ENCODE measurements at regions not wholly inside any gene's neighbourhood (a gene's known extent, or its start where the extent isn't known, plus 50 kb on each side); places are given as distances from the start of the nearest gene placed in this dataset.

DNA sequence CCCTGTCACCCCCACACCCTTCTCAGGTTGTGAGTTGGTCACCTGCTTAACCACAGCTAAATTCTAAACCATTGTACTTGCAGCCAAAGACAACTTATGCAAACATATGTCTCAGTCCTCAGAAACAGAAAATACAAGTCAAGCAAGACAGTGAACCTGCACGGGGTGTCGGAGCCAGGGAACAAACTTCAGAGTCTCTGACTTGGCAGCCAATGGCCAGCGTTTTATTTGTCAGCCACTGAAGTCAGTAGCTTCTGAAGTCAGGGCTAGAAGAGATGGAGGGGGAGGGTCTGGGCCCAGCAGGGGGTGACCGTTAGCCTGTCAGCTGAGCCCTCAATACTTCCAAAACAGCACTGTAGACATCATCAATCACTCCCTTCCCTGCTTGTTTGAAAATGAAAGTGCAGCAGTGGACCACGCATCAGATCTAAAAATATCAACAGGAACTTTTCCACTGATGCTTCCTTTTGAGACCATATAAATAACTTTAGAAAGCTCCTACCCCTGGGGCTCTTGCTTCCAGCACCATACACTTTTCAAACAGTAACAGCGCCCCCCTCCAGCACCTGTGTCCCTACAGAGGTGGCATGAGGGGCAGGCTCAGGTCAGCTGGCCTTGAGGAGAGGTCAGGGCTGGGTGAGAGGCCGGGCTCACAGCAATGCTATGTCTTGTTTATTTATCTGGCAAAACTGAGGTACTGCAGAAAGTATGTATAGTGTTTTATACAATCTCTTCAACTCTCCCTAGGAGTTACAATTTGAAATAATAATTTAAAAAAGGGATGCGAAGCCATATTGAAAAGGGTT lies 142.5 kb downstream of the ACER2 start:
- Histone ChIP-seq H3K27me3 (ENCODE audit: insufficient read depth, low read length) (no peaks in the 10 kb centered on the region), H3K27ac (ENCODE audit: low read depth, low read length) (no peak overlapping the region), H3K4me3 (ENCODE audit: low read length) (no peak overlapping the region), H3K4me1 (ENCODE audit: insufficient read depth, low read length) (peaks cover 8% of the 10 kb centered on the region), H3K36me3 (ENCODE audit: insufficient read depth, low read length) (peaks cover 4% of the 10 kb centered on the region; the same call in 1 of the 2 replicates), H3K9me3 (ENCODE audit: insufficient read depth, low read depth, low read length) (no peaks in the 10 kb centered on the region), H3K9ac (ENCODE audit: low read depth, low read length) (no peak overlapping the region)
- 58% methylated on average over 8 of the region's 8 CpGs for WGBS

DNA sequence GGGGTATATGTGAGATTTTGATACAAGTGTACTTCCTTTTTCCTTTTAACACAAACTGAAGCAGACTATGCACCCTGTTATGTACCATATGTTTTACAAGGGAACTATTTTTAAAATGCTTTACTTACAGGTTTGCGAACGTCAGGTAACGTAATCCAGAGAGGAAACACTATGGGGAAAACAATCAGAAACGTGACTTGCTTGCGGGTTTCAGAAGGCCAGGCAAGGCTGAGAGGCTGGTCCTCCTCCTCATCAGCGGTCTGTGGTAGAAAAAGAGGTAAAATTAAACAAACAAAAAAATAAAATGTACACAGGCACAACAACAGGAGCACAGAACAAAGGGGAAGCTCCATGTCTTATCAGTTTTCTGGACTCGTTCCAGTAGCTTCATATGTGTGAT lies 141.2 kb downstream of the ACER2 start:
- WGBS, result 94% methylated on average over 6 of the region's 7 CpGs
- no peak overlapping the region for H3K4me3 ChIP-seq (ENCODE audit: low read length)

GRCh38 chr9:19533373-19533772 lies 124.6 kb downstream of the ACER2 start:
- 97% methylated on average over 3 of the region's 3 CpGs for WGBS
- Histone ChIP-seq H3K4me3 (ENCODE audit: low read length) (no peak overlapping the region), H3K9ac (ENCODE audit: low read depth, low read length) (no peak overlapping the region), H3K9me3 (ENCODE audit: insufficient read depth, low read depth, low read length) (no peaks in the 10 kb centered on the region), H3K36me3 (ENCODE audit: insufficient read depth, low read length) (no peaks in the 10 kb centered on the region), H3K27me3 (ENCODE audit: insufficient read depth, low read length) (no peaks in the 10 kb centered on the region), H3K4me1 (ENCODE audit: insufficient read depth, low read length) (no peaks in the 10 kb centered on the region), H3K27ac (ENCODE audit: low read depth, low read length) (no peak overlapping the region)

More for the DNA sequence above, 141.2 kb downstream of the ACER2 start:
- H3K27ac ChIP-seq (ENCODE audit: low read depth, low read length), result no peak overlapping the region
- peaks cover 8% of the 10 kb centered on the region for H3K4me1 ChIP-seq (ENCODE audit: insufficient read depth, low read length)
- no peaks in the 10 kb centered on the region for H3K9me3 ChIP-seq (ENCODE audit: insufficient read depth, low read depth, low read length)
- peaks cover 4% of the 10 kb centered on the region; the same call in 1 of the 2 replicates for H3K36me3 ChIP-seq (ENCODE audit: insufficient read depth, low read length)
- no peak overlapping the region for H3K9ac ChIP-seq (ENCODE audit: low read depth, low read length)
- H3K27me3 ChIP-seq (ENCODE audit: insufficient read depth, low read length), result no peaks in the 10 kb centered on the region

- H3K36me3 ChIP-seq (ENCODE audit: insufficient read depth, low read length), result no peaks in the 10 kb centered on the region
- no peaks in the 10 kb centered on the region for H3K27me3 ChIP-seq (ENCODE audit: insufficient read depth, low read length)
- no peaks in the 10 kb centered on the region for H3K4me1 ChIP-seq (ENCODE audit: insufficient read depth, low read length)
- H3K4me3 ChIP-seq (ENCODE audit: low read length), result no peak overlapping the region
- no peak overlapping the region for H3K27ac ChIP-seq (ENCODE audit: low read depth, low read length)
- no peaks in the 10 kb centered on the region for H3K9me3 ChIP-seq (ENCODE audit: insufficient read depth, low read depth, low read length)
- no peak overlapping the region for H3K9ac ChIP-seq (ENCODE audit: low read depth, low read length)
- 90% methylated on average over 3 of the region's 3 CpGs for WGBS
Observed at GRCh38 chr9:19527663-19528062, 118.9 kb downstream of the ACER2 start.

DNA sequence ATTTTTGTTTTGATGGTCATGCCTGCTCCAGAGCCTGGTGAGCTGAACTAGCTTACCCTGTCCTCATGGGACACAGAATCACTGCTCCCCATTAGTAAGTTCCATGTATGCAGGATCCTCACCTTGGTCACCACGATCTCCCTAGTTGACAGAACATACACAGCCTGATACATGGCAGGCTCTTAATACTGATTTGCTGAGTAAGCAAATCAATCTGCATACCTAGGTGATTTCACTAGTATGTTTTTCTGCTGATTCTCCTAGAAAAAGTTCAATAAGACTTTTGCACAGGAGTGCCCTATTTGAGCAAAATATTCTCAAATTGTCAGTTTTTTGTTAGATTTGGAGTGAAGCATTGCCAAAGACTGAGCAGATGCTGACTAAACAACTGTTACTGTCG lies 113.7 kb downstream of the ACER2 start:
- Histone ChIP-seq H3K4me3 (ENCODE audit: low read length) (no peak overlapping the region), H3K4me1 (ENCODE audit: insufficient read depth, low read length) (no peaks in the 10 kb centered on the region), H3K36me3 (ENCODE audit: insufficient read depth, low read length) (no peaks in the 10 kb centered on the region), H3K9me3 (ENCODE audit: insufficient read depth, low read depth, low read length) (no peaks in the 10 kb centered on the region), H3K9ac (ENCODE audit: low read depth, low read length) (no peak overlapping the region), H3K27me3 (ENCODE audit: insufficient read depth, low read length) (no peaks in the 10 kb centered on the region), H3K27ac (ENCODE audit: low read depth, low read length) (no peak overlapping the region)
- WGBS, result 88% methylated on average over 1 of the region's 2 CpGs

DNA sequence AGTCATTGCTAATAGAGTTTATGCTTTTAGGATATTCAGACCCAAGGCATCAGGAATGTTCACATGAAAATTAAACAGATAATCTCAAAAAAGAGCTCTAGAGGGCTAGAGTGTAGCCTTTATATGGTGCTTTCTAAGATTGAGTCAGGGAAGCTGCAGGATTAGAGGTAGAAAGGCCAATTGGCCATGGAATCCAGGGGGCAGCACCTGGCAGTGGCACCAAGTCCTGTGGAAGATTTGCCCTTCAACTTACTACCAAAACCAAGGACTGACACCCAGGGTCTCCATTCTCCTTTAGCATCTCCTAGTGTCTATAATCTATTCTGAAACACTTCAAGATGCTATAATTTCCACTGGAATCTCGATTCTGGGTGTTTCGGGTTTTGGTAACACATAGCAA lies 112.4 kb downstream of the ACER2 start:
- no peaks in the 10 kb centered on the region for H3K9me3 ChIP-seq (ENCODE audit: insufficient read depth, low read depth, low read length)
- no peak overlapping the region for H3K4me3 ChIP-seq (ENCODE audit: low read length)
- no peak overlapping the region for H3K9ac ChIP-seq (ENCODE audit: low read depth, low read length)
- H3K36me3 ChIP-seq (ENCODE audit: insufficient read depth, low read length), result no peaks in the 10 kb centered on the region
- H3K27ac ChIP-seq (ENCODE audit: low read depth, low read length), result no peak overlapping the region
- H3K27me3 ChIP-seq (ENCODE audit: insufficient read depth, low read length), result no peaks in the 10 kb centered on the region
- no peaks in the 10 kb centered on the region for H3K4me1 ChIP-seq (ENCODE audit: insufficient read depth, low read length)
- 93% methylated on average over 2 of the region's 2 CpGs for WGBS

- Histone ChIP-seq H3K4me3 (ENCODE audit: low read length) (no peak overlapping the region), H3K36me3 (ENCODE audit: insufficient read depth, low read length) (no peaks in the 10 kb centered on the region), H3K9ac (ENCODE audit: low read depth, low read length) (no peak overlapping the region), H3K27ac (ENCODE audit: low read depth, low read length) (no peak overlapping the region), H3K9me3 (ENCODE audit: insufficient read depth, low read depth, low read length) (no peaks in the 10 kb centered on the region), H3K27me3 (ENCODE audit: insufficient read depth, low read length) (no peaks in the 10 kb centered on the region), H3K4me1 (ENCODE audit: insufficient read depth, low read length) (no peaks in the 10 kb centered on the region)
- WGBS, result 84% methylated on average over 3 of the region's 3 CpGs
Observed at GRCh38 chr9:19517202-19517942, 108.6 kb downstream of the ACER2 start.

DNA sequence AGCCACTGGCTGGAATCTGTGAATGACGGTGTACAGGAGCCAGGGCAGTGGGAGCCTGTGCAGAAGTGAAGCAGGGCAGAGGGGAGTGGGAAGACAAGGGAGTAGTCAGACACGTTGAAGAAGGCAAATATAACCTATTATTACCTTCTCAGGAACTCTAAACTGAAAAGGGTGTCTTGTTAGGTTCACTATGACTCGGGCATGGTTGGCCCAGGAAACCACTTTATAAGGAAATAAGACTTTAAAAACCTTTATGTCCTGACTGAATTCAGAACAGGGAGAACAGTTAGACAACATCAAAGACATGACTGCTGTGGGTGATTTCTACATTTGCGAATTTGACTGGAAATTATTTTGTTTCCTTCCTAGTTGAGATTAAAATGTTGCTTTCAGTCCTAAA lies 107.5 kb downstream of the ACER2 start:
- H3K4me1 ChIP-seq (ENCODE audit: insufficient read depth, low read length), result no peaks in the 10 kb centered on the region
- no peak overlapping the region for H3K27ac ChIP-seq (ENCODE audit: low read depth, low read length)
- H3K9me3 ChIP-seq (ENCODE audit: insufficient read depth, low read depth, low read length), result no peaks in the 10 kb centered on the region
- no peak overlapping the region for H3K9ac ChIP-seq (ENCODE audit: low read depth, low read length)
- WGBS, result 87% methylated on average over 3 of the region's 4 CpGs
- H3K4me3 ChIP-seq (ENCODE audit: low read length), result no peak overlapping the region
- no peaks in the 10 kb centered on the region for H3K27me3 ChIP-seq (ENCODE audit: insufficient read depth, low read length)
- no peaks in the 10 kb centered on the region for H3K36me3 ChIP-seq (ENCODE audit: insufficient read depth, low read length)

DNA sequence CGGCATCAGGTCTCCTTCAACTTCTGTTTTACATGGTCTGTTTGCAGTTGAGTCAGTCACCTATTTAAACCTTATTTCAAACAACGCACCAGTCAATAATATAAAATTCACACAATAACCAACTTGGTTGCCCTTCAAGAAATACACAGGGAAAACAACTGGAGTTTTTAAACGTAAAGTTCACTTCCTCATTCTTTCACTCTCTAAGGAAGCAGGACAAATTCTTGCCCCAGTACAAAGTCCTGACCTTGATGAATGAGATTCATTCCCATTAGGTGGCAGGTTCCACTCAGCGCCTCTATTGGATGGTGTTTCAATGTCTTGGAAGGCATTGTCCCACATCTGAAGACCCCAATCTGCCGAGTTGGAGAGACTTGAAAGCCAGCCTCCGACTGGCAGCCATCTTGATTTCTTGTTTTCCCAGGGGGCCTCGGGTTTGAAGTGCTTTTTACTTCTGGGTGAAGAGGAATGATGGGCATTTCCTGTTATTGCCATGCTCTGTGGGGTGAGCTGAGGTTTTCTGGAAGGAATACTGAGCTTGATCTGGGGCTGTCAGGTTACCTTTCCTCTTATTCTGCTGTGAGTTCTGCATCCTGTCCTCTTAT lies 105.0 kb downstream of the ACER2 start:
- Histone ChIP-seq H3K9ac (ENCODE audit: low read depth, low read length) (no peak overlapping the region), H3K9me3 (ENCODE audit: insufficient read depth, low read depth, low read length) (no peaks in the 10 kb centered on the region), H3K4me1 (ENCODE audit: insufficient read depth, low read length) (no peaks in the 10 kb centered on the region), H3K4me3 (ENCODE audit: low read length) (no peak overlapping the region), H3K27ac (ENCODE audit: low read depth, low read length) (no peak overlapping the region), H3K27me3 (ENCODE audit: insufficient read depth, low read length) (no peaks in the 10 kb centered on the region), H3K36me3 (ENCODE audit: insufficient read depth, low read length) (no peaks in the 10 kb centered on the region)
- WGBS, result 86% methylated on average over 7 of the region's 7 CpGs

DNA sequence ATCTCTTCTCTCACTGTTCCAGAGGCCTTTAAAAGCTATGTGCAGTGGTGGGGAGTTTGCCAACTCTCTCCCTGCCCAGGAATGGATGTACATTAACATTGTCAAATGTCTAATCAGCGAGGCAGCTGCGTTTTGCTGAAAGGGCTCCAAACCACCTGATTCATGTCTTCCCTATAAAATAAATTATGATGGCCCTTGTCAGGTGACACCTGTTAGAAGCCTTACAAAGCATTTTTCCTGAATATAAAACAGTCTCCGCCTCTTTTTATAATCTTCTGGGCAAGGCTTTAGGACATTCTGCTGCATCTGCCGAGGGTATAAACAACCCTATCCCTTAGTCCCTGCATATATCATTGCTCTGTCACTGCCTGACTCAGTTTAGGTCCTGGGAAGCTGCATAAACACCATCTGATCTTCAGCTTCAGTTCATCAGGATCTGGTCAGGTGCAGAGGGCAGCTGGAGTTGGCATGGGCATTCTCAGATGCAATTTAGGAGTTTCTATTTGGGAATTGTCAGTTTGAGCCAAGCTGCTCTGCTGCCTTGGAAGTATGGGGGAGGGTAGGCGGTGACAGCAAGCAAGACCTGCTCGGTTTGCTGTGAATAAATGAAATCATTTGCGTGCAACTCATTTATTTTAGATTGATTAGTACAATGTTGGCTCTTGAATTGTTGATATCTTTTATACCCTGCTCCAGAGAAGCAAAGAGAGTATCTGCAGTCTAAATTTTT lies 103.5 kb downstream of the ACER2 start:
- H3K4me1 ChIP-seq (ENCODE audit: insufficient read depth, low read length), result no peaks in the 10 kb centered on the region
- no peaks in the 10 kb centered on the region for H3K36me3 ChIP-seq (ENCODE audit: insufficient read depth, low read length)
- no peaks in the 10 kb centered on the region for H3K9me3 ChIP-seq (ENCODE audit: insufficient read depth, low read depth, low read length)
- H3K27me3 ChIP-seq (ENCODE audit: insufficient read depth, low read length), result no peaks in the 10 kb centered on the region
- H3K4me3 ChIP-seq (ENCODE audit: low read length), result no peak overlapping the region
- WGBS, result 87% methylated on average over 7 of the region's 7 CpGs
- H3K27ac ChIP-seq (ENCODE audit: low read depth, low read length), result no peak overlapping the region
- no peak overlapping the region for H3K9ac ChIP-seq (ENCODE audit: low read depth, low read length)

DNA sequence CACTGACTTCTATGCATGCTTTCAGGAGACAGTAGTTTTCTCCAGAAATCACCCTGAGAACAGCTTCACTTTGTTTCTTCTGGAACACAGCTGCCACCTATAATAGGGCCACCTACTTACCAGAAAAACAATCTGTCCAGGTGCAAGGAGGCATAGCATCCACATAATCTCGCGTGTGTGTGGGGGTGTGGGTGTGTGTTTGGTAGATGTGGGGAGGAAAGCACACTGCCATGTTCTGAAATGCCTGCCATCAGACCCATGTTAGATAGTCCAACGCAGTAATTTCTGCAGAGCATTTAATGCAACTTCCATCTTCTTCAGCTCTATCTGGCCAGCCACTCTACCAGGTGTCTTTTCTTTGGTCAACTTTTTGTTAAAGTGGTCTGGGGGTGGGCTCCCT lies 102.9 kb downstream of the ACER2 start:
- H3K9ac ChIP-seq (ENCODE audit: low read depth, low read length), result no peak overlapping the region
- WGBS, result 92% methylated on average over 3 of the region's 3 CpGs
- H3K4me1 ChIP-seq (ENCODE audit: insufficient read depth, low read length), result no peaks in the 10 kb centered on the region
- H3K27me3 ChIP-seq (ENCODE audit: insufficient read depth, low read length), result no peaks in the 10 kb centered on the region
- H3K36me3 ChIP-seq (ENCODE audit: insufficient read depth, low read length), result no peaks in the 10 kb centered on the region
- H3K4me3 ChIP-seq (ENCODE audit: low read length), result no peak overlapping the region
- no peak overlapping the region for H3K27ac ChIP-seq (ENCODE audit: low read depth, low read length)
- H3K9me3 ChIP-seq (ENCODE audit: insufficient read depth, low read depth, low read length), result no peaks in the 10 kb centered on the region

All from HUES64 (cell line).